ENCODE measurements at regions not wholly inside any gene's neighbourhood (a gene's known extent, or its start where the extent isn't known, plus 50 kb on each side); places are given as distances from the start of the nearest gene placed in this dataset.
"Not testable (repeated sequence)": the region's sequence is repeated elsewhere in the genome, so short reads cannot be mapped to it uniquely, and the experiment has no call there.

DNA sequence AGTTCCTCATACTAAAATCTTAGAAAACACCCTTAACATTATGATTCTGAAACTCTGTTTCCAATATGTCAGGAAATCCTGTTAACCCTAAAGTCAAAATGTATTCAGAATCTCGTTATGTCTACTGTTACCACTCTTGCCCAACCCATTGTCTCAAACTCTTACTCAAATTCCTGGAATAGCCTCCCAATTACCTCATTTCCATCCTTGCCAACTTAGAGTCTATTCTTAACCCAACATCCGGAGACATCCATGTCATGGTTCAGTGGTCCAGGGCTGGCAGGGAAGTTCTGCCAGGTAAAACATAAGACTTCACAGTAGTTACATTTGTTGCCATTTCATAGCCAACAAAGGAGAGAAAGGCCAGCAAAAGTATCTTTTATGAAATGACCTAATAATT, 593.9 kb downstream of the PYDC2 start:
- Histone ChIP-seq H3K9me3 (ENCODE audit: control insufficient read depth, insufficient read depth, low read length) (no peaks in the 10 kb centered on the region), H3K27me3 (ENCODE audit: control insufficient read depth, insufficient read depth, low read length) (no peaks in the 10 kb centered on the region), H3K4me3 (ENCODE audit: low read depth, low read length) (no peak overlapping the region), H3K9ac (ENCODE audit: low read depth, low read length) (no peak overlapping the region), H3K4me1 (ENCODE audit: control insufficient read depth, insufficient read depth, low read length) (no peaks in the 10 kb centered on the region), H3K36me3 (ENCODE audit: control insufficient read depth, insufficient read depth, low read length) (no peaks in the 10 kb centered on the region)

DNA sequence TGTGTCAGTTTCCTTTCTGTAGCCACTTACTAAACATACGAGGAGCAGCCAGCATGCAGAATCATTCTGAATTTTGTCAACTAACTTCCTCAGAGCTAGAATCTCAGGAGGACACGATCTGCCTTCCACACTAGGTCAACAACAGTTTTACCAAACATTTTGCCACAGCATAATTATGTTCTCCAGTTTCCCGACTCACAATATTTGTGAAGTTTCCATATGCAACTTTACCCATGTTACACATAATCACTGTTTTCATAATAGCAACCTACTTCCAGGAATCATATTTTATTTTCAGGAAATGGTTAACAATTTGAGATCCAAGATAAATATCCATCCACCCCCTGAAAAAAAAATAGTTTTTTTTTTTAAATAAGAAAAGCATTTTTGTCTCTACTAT, 595.0 kb downstream of the PYDC2 start:
- Histone ChIP-seq H3K9ac (ENCODE audit: low read depth, low read length) (no peak overlapping the region), H3K36me3 (ENCODE audit: control insufficient read depth, insufficient read depth, low read length) (no peaks in the 10 kb centered on the region), H3K4me1 (ENCODE audit: control insufficient read depth, insufficient read depth, low read length) (no peaks in the 10 kb centered on the region), H3K4me3 (ENCODE audit: low read depth, low read length) (no peak overlapping the region), H3K27me3 (ENCODE audit: control insufficient read depth, insufficient read depth, low read length) (no peaks in the 10 kb centered on the region), H3K9me3 (ENCODE audit: control insufficient read depth, insufficient read depth, low read length) (no peaks in the 10 kb centered on the region)

DNA sequence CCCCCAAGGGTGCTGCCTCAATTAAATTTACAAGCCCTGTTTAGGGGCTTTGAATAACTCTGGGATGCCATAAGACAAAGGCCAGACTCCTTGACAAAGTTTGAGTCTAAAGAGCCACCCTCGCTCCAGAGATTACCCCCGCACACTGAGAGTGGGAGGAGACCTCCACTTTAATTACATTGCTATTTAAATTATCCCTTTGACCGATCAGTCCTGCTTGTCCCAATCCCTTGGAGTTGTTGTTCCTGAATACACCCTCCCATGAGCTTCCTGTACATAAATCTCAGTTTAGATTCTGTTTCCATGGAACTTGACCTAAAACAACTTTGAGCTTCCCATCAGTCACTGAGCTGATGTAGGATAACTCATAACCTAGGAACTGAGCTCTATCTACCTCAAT, 596.3 kb downstream of the PYDC2 start:
- no peaks in the 10 kb centered on the region for H3K36me3 ChIP-seq (ENCODE audit: control insufficient read depth, insufficient read depth, low read length)
- no peaks in the 10 kb centered on the region for H3K27me3 ChIP-seq (ENCODE audit: control insufficient read depth, insufficient read depth, low read length)
- no peaks in the 10 kb centered on the region for H3K9me3 ChIP-seq (ENCODE audit: control insufficient read depth, insufficient read depth, low read length)
- H3K4me3 ChIP-seq (ENCODE audit: low read depth, low read length), result no peak overlapping the region
- H3K4me1 ChIP-seq (ENCODE audit: control insufficient read depth, insufficient read depth, low read length), result no peaks in the 10 kb centered on the region
- no peak overlapping the region for H3K9ac ChIP-seq (ENCODE audit: low read depth, low read length)

DNA sequence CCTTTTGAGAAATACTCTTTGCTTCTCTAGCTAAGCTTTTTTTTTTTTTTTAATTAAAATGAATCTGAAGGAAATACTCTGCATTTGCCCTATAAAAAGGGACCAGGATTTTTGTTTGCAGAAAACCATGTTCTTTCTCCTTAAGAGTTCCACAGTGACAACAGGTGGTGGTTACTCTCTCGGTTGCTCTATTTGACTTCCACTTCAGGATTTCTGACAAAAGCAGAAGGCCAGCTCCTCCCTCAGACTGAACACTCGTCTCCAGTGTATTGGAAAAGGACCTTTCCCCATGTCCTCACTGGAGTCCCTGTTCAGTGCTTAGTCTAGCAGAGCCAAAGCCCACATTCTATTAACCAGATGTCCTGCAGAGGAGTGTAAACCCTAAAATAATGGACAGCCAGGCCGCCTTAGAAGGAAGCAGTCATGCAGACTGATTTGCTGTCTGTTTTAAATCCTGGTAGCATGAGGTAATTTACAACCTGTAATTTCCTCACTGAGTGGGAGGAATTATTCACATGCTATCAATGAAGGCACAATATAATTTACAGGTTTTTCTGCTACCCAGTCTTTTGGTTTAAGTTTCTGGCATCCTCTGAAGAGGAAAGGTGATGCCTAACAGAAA, 599.3 kb downstream of the PYDC2 start:
- no peaks in the 10 kb centered on the region for H3K4me1 ChIP-seq (ENCODE audit: control insufficient read depth, insufficient read depth, low read length)
- no peaks in the 10 kb centered on the region for H3K27me3 ChIP-seq (ENCODE audit: control insufficient read depth, insufficient read depth, low read length)
- H3K36me3 ChIP-seq (ENCODE audit: control insufficient read depth, insufficient read depth, low read length), result no peaks in the 10 kb centered on the region
- H3K9ac ChIP-seq (ENCODE audit: low read depth, low read length), result no peak overlapping the region
- H3K4me3 ChIP-seq (ENCODE audit: low read depth, low read length), result no peak overlapping the region
- no peaks in the 10 kb centered on the region for H3K9me3 ChIP-seq (ENCODE audit: control insufficient read depth, insufficient read depth, low read length)

DNA sequence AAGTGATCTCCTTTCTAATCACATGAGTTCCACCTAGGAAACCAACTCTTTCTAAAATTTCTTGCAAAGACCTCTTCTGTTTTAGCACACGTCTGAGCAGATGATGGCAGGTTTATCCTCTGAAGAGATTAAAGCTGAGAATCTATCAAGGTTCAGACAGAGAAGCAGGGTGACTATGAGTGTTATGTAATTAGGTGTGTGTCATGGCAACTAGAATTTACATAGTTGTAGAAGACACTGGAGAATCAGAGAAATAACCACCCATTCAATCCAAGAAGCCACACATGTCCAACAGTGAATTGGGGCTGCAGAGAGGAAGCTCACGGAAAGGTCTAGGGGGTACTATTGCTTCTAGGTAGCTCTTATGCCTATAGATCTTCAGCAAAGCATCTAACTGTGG, 600.5 kb downstream of the PYDC2 start:
- Histone ChIP-seq H3K27me3 (ENCODE audit: control insufficient read depth, insufficient read depth, low read length) (no peaks in the 10 kb centered on the region), H3K9ac (ENCODE audit: low read depth, low read length) (no peak overlapping the region), H3K4me1 (ENCODE audit: control insufficient read depth, insufficient read depth, low read length) (no peaks in the 10 kb centered on the region), H3K9me3 (ENCODE audit: control insufficient read depth, insufficient read depth, low read length) (no peaks in the 10 kb centered on the region), H3K36me3 (ENCODE audit: control insufficient read depth, insufficient read depth, low read length) (no peaks in the 10 kb centered on the region), H3K4me3 (ENCODE audit: low read depth, low read length) (no peak overlapping the region)

DNA sequence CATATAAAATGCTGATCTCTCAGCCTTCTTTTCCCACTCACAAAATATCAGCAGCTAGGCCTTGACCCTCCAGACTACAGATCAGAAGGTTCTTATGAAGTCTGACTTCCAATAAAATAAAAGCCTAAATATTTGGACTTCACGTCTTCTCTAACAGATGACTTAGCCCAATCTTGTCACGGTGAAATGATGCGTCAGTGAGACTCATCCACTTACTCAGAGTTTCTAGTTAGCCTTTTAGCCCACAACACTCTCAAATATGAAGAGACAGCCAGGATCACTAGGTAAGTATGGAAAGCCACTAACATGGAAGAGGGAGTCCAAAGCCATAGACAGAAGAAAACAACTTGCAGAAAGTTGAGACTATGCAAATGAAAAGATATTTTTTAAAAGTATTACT, 601.2 kb downstream of the PYDC2 start:
- Histone ChIP-seq H3K4me3 (ENCODE audit: low read depth, low read length) (no peak overlapping the region), H3K9ac (ENCODE audit: low read depth, low read length) (no peak overlapping the region), H3K36me3 (ENCODE audit: control insufficient read depth, insufficient read depth, low read length) (no peaks in the 10 kb centered on the region), H3K9me3 (ENCODE audit: control insufficient read depth, insufficient read depth, low read length) (no peaks in the 10 kb centered on the region), H3K27me3 (ENCODE audit: control insufficient read depth, insufficient read depth, low read length) (no peaks in the 10 kb centered on the region), H3K4me1 (ENCODE audit: control insufficient read depth, insufficient read depth, low read length) (no peaks in the 10 kb centered on the region)

DNA sequence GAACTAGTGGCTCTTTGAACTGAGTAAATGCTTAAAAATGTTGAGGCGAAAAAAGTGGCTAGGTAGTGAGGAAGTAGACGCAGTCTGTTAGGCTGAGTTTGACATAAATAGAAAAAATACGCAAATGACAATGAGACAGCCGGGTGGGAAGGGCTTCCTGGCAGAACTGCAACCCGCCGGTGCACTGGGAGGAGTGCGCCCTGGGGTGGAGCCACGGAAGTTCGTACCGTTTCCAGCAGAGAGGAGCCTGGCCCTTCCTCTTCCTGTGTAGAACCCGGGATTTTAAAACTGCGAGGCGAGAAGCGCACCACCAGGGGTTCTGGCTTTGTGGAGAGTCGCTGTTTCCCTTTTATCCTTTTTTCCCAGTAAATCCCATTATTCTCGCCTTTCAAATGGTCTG, 602.6 kb downstream of the PYDC2 start:
- Histone ChIP-seq H3K9ac (ENCODE audit: low read depth, low read length) (no peak overlapping the region), H3K4me1 (ENCODE audit: control insufficient read depth, insufficient read depth, low read length) (no peaks in the 10 kb centered on the region), H3K36me3 (ENCODE audit: control insufficient read depth, insufficient read depth, low read length) (no peaks in the 10 kb centered on the region), H3K27me3 (ENCODE audit: control insufficient read depth, insufficient read depth, low read length) (no peaks in the 10 kb centered on the region), H3K4me3 (ENCODE audit: low read depth, low read length) (peak overlapping the region; percentile 40), H3K9me3 (ENCODE audit: control insufficient read depth, insufficient read depth, low read length) (no peaks in the 10 kb centered on the region)

DNA sequence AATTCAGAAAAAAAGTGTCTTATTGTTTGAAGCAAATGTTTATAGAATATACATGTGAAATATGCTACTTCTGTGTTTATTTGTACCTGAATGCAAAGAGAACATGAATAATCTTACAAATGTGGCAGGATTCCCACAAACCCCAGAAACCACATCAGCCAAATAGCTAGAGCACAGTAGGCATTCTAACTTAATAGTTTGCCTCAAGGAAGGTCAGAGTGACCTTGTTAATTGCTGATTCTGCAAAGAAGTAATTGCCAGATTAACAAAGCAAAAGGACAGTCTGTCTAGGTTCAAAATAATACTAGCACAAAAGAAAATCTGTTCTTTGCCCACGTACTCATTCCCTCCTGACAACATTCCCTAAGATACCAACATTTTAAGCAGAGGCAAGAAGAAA, 604.0 kb downstream of the PYDC2 start:
- H3K4me3 ChIP-seq (ENCODE audit: low read depth, low read length), result no peak overlapping the region
- H3K4me1 ChIP-seq (ENCODE audit: control insufficient read depth, insufficient read depth, low read length), result no peaks in the 10 kb centered on the region
- no peak overlapping the region for H3K9ac ChIP-seq (ENCODE audit: low read depth, low read length)
- no peaks in the 10 kb centered on the region for H3K27me3 ChIP-seq (ENCODE audit: control insufficient read depth, insufficient read depth, low read length)
- no peaks in the 10 kb centered on the region for H3K9me3 ChIP-seq (ENCODE audit: control insufficient read depth, insufficient read depth, low read length)
- H3K36me3 ChIP-seq (ENCODE audit: control insufficient read depth, insufficient read depth, low read length), result no peaks in the 10 kb centered on the region

DNA sequence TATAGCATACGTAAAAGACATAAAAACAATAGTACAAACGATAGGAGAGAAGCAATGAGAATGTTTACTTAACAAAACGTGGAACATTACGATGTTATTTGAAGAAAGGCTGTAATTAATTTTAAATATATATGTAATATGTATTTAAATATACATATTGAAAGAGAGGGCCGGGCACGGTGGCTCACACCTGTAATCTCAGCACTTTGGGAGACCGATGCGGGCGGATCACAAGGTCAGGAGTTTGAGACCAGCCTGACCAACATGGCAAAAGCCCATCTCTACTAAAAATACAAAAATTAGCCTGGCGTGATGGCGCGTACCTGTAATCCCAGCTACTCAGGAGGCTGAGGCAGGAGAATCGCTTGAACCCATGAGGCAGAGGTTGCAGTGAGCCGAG, 605.3 kb downstream of the PYDC2 start:
- not testable (repeated sequence) for H3K4me3 ChIP-seq (ENCODE audit: low read depth, low read length); H3K9me3 ChIP-seq (ENCODE audit: control insufficient read depth, insufficient read depth, low read length); H3K9ac ChIP-seq (ENCODE audit: low read depth, low read length)

DNA sequence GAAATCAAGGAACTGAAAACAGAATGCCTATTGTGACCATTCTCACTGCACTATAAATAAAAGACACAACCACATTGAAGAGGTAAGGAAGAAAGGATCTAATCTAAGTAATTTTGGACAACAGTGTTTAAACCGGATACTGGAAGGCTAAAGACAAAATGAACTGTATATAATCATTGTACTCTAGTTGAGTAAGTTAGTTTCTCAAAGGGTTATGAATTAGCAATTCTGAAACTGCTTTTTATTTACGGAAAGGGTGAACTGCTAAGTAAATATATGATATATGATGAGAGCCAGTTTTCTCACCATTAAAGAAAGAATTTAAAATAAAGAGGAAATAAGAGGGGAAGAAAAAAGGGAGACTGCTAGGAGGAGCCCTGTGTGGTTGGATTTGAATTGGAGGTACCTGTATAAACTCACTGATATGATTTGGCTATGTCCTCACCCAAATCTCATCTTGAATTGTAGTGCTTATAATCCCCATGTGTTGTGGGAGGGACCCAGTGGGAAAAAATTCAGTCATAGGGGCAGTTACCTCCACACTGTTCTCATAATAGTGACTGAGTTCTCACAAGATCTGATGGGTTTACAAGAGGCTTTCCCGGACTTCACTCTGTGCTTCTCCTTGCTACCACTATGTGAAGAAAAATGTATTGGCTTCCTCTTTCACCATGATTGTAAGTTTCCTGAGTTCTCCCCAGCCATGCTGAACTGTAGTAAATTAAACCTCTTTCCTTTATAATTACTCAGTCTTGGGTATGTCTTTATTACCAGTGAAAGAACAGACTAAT, 607.7 kb downstream of the PYDC2 start:
- no peak overlapping the region for H3K4me3 ChIP-seq (ENCODE audit: low read depth, low read length)
- no peaks in the 10 kb centered on the region for H3K9me3 ChIP-seq (ENCODE audit: control insufficient read depth, insufficient read depth, low read length)
- no peak overlapping the region for H3K9ac ChIP-seq (ENCODE audit: low read depth, low read length)
- H3K4me1 ChIP-seq (ENCODE audit: control insufficient read depth, insufficient read depth, low read length), result no peaks in the 10 kb centered on the region
- no peaks in the 10 kb centered on the region for H3K27me3 ChIP-seq (ENCODE audit: control insufficient read depth, insufficient read depth, low read length)
- H3K36me3 ChIP-seq (ENCODE audit: control insufficient read depth, insufficient read depth, low read length), result no peaks in the 10 kb centered on the region

More for the DNA sequence above, 605.3 kb downstream of the PYDC2 start:
- H3K36me3 ChIP-seq (ENCODE audit: control insufficient read depth, insufficient read depth, low read length); H3K4me1 ChIP-seq (ENCODE audit: control insufficient read depth, insufficient read depth, low read length); H3K27me3 ChIP-seq (ENCODE audit: control insufficient read depth, insufficient read depth, low read length): not testable (repeated sequence)

DNA sequence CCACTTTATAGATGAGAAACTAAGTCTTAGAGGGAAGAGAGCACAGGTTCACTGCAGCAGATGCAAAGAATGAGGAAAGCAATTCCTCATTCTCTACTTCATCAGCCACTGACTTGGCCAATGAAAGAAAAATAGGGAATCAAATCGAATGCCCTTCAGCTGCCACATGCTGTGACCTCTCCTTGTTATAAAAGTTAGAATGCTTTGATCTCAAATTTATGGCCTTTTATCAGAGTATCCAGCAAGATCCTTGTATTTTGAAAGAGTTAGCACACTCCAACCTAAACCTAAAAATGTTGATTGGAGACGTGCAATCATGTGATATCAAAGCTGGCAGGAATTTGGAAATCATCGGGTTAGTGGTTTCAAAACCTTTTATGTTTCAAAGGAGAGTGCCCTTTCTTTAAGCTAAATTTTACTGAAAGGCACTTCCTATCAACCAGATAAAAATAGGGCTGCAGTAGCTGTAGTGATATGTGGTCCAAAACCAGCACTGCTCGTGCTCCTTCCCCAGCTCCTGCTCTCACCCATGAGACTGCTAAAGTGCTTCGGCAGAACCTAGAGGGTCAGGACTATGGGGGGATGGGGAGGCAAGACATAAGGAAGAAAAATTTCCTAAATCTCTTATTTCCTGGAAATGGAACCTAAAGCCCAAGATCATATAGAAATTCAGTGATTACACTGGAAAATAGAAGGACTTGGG, 617.0 kb downstream of the PYDC2 start:
- Histone ChIP-seq H3K4me1 (ENCODE audit: control insufficient read depth, insufficient read depth, low read length) (peaks cover 5% of the 10 kb centered on the region), H3K4me3 (ENCODE audit: low read depth, low read length) (no peak overlapping the region), H3K9ac (ENCODE audit: low read depth, low read length) (no peak overlapping the region), H3K27me3 (ENCODE audit: control insufficient read depth, insufficient read depth, low read length) (no peaks in the 10 kb centered on the region), H3K9me3 (ENCODE audit: control insufficient read depth, insufficient read depth, low read length) (no peaks in the 10 kb centered on the region), H3K36me3 (ENCODE audit: control insufficient read depth, insufficient read depth, low read length) (no peaks in the 10 kb centered on the region)

DNA sequence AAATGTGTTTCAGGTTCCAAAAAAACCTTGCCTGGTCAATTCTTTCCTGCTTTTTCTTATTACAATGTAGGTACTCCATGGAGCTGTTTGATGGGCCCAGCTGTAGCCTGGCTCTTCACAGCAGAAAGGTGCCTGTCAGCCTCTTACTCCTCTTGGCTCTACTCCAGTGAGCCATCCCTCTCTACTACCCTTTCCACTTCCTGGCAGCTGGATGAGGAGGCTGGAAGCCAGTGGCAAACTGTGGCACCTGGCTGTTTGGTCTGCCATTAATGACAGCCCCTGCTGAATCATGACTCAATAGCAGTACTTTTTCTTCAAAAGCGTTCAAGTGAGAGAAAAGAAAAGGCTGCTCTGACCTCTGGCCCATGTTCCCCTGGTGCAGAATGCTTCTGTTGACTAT, 618.1 kb downstream of the PYDC2 start:
- Histone ChIP-seq H3K27me3 (ENCODE audit: control insufficient read depth, insufficient read depth, low read length) (no peaks in the 10 kb centered on the region), H3K4me1 (ENCODE audit: control insufficient read depth, insufficient read depth, low read length) (peaks cover 5% of the 10 kb centered on the region), H3K4me3 (ENCODE audit: low read depth, low read length) (no peak overlapping the region), H3K36me3 (ENCODE audit: control insufficient read depth, insufficient read depth, low read length) (no peaks in the 10 kb centered on the region), H3K9ac (ENCODE audit: low read depth, low read length) (no peak overlapping the region), H3K9me3 (ENCODE audit: control insufficient read depth, insufficient read depth, low read length) (no peaks in the 10 kb centered on the region)

Data from iPS-15b (cell line).